Neural progenitor cell (in vitro differentiated cells): ENCODE measurements at regions not wholly inside any gene's neighbourhood (a gene's known extent, or its start where the extent isn't known, plus 50 kb on each side); places are given as distances from the start of the nearest gene placed in this dataset.

Experiments used
- DNase-seq: peaks from one replicate; pipeline ENCODE4 v3.0.0-alpha.2; 2016; ENCODE audit warnings: low spot score
- H2AFZ ChIP-seq: fragments of 200-600 bp; sonication (generic); replicated peaks from 2 replicates; pipeline ENCODE4 v1.6.1; 2016; ENCODE audit warnings: antibody characterized with exemption
- H3F3A ChIP-seq: fragments of 200-600 bp; sonication (generic); 2 replicates; pipeline ENCODE4 v1.6.1; 2016; ENCODE audit warnings: antibody characterized with exemption, low read depth
- H3K27ac ChIP-seq: fragments of 200-600 bp; sonication (generic); 2 replicates; pipeline ENCODE4 v1.5.1; 2016; ENCODE audit warnings: mild to moderate bottlenecking
- H3K27me3 ChIP-seq: fragments of 200-600 bp; sonication (generic); 2 replicates; pipeline ENCODE4 v1.6.1; 2016; ENCODE audit warnings: mild to moderate bottlenecking, moderate library complexity
- H3K36me3 ChIP-seq: fragments of 200-600 bp; sonication (generic); 2 replicates; pipeline ENCODE4 v1.5.1; 2016
- H3K4me1 ChIP-seq: fragments of 200-600 bp; sonication (generic); 2 replicates; pipeline ENCODE4 v1.6.1; 2016; ENCODE audit warnings: mixed run types
- H3K4me2 ChIP-seq: fragments of 200-600 bp; sonication (generic); 2 replicates; pipeline ENCODE4 v1.6.1; 2016
- H3K4me3 ChIP-seq: fragments of 200-600 bp; sonication (generic); 2 replicates; pipeline ENCODE4 v1.5.1; 2016
- H3K79me2 ChIP-seq: fragments of 200-600 bp; sonication (generic); 2 replicates; pipeline ENCODE4 v1.6.1; 2016; ENCODE audit warnings: low read depth
- H3K9ac ChIP-seq: fragments of 200-600 bp; sonication (generic); 2 replicates; pipeline ENCODE4 v1.6.1; 2016
- H3K9me3 ChIP-seq: fragments of 200-600 bp; sonication (generic); 2 replicates; pipeline ENCODE4 v1.5.1; 2016; ENCODE audit warnings: low read depth
- H4K20me1 ChIP-seq: fragments of 200-600 bp; sonication (generic); 2 replicates; pipeline ENCODE4 v1.6.1; 2016; ENCODE audit warnings: low read depth
- H3K27ac Mint-ChIP-seq: 3 replicates; pipeline ENCODE4 v1.8.0; 2021; ENCODE audit warnings: mixed read lengths
- H3K27me3 Mint-ChIP-seq: 2 replicates; pipeline ENCODE4 v1.8.0; 2022; ENCODE audit warnings: low read depth, mild to moderate bottlenecking, inconsistent platforms, moderate library complexity, mixed read lengths; ENCODE audit not compliant: insufficient read depth
- H3K36me3 Mint-ChIP-seq: 3 replicates; pipeline ENCODE4 v1.8.0; 2021; ENCODE audit warnings: mixed read lengths
- H3K4me1 Mint-ChIP-seq: 3 replicates; pipeline ENCODE4 v1.8.0; 2021; ENCODE audit warnings: mixed read lengths
- H3K4me3 Mint-ChIP-seq: 3 replicates; pipeline ENCODE4 v1.8.0; 2021; ENCODE audit warnings: mild to moderate bottlenecking, moderate library complexity, mixed read lengths
- H3K9me3 Mint-ChIP-seq: 3 replicates; pipeline ENCODE4 v1.8.0; 2020; ENCODE audit warnings: mixed read lengths
- CTCF ChIP-seq: fragments of 200-600 bp; sonication (generic); IDR thresholded peaks from 2 replicates; pipeline ENCODE4 v1.5.1; 2017; ENCODE audit warnings: antibody characterized with exemption, mild to moderate bottlenecking
- EZH2 ChIP-seq: fragments of 200-600 bp; sonication (generic); IDR thresholded peaks from 2 replicates; pipeline ENCODE4 v1.6.1; 2017; ENCODE audit warnings: antibody characterized with exemption, mild to moderate bottlenecking, moderate library complexity
- EZH2phosphoT487 ChIP-seq: fragments of 200-600 bp; sonication (generic); IDR thresholded peaks from 2 replicates; pipeline ENCODE4 v1.6.1; 2017; ENCODE audit warnings: antibody characterized with exemption

- H3K79me2 ChIP-seq: no peaks in the 10 kb centered on the region
- H3K4me3 ChIP-seq: no peak overlapping the region
- Mint-ChIP-seq H3K27ac (no peak overlapping the region), H3K4me3 (no peak overlapping the region), H3K9me3 (peaks cover 8% of the 10 kb centered on the region), H3K36me3 (no peaks in the 10 kb centered on the region), H3K4me1 (no peaks in the 10 kb centered on the region), H3K27me3 (peaks cover 3% of the 10 kb centered on the region)
- H3K9me3 ChIP-seq: peaks cover 3% of the 10 kb centered on the region
- H3K9ac ChIP-seq: no peak overlapping the region
- no peak overlapping the region for H2AFZ ChIP-seq
- H3K27ac ChIP-seq: no peak overlapping the region
- H3K4me2 ChIP-seq: no peak overlapping the region
- no peaks in the 10 kb centered on the region for H3K27me3 ChIP-seq
- no peaks in the 10 kb centered on the region for H3K4me1 ChIP-seq
- H3K36me3 ChIP-seq: no peaks in the 10 kb centered on the region
- no peak for DNase-seq
- TF ChIP-seq EZH2 (no peak), CTCF (no peak), EZH2phosphoT487 (no peak)
- H3F3A ChIP-seq: no peaks in the 10 kb centered on the region
- no peaks in the 10 kb centered on the region for H4K20me1 ChIP-seq
Observed at GRCh38 chr6:101257163-101257562, 136.3 kb upstream of the GRIK2 start.

DNA sequence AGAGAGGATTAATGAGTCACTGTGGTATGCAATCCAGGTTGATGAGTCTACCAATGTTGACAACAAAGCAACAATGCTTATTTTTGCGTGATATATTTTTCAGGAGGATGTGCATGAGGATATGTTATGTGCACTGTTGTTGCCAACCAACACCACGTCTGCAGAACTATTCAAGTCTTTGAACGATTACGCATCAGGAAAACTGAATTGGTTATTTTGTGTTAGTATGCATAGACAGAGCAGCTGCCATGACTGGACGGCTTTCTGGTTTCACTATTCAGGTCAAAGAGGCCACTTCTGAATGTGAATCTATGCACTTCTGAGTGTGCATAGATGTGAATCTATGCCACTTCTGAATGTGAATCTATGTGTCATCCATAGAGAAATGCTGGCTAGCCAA, 134.0 kb upstream of the GRIK2 start:
- Histone ChIP-seq H3K27me3 (no peaks in the 10 kb centered on the region), H3K79me2 (no peaks in the 10 kb centered on the region), H4K20me1 (no peaks in the 10 kb centered on the region), H3K4me2 (no peak overlapping the region), H3K9me3 (peaks cover 3% of the 10 kb centered on the region), H3K4me3 (no peak overlapping the region), H3K36me3 (no peaks in the 10 kb centered on the region), H2AFZ (no peak overlapping the region), H3F3A (no peaks in the 10 kb centered on the region), H3K4me1 (no peaks in the 10 kb centered on the region), H3K9ac (no peak overlapping the region), H3K27ac (no peak overlapping the region)
- H3K4me1 Mint-ChIP-seq: no peaks in the 10 kb centered on the region
- H3K36me3 Mint-ChIP-seq: no peaks in the 10 kb centered on the region
- peaks cover 3% of the 10 kb centered on the region for H3K27me3 Mint-ChIP-seq
- H3K9me3 Mint-ChIP-seq: peaks cover 8% of the 10 kb centered on the region
- H3K4me3 Mint-ChIP-seq: no peak overlapping the region
- TF ChIP-seq EZH2phosphoT487: no peak
- no peak for TF ChIP-seq CTCF
- TF ChIP-seq EZH2: no peak
- H3K27ac Mint-ChIP-seq: no peak overlapping the region
- DNase-seq: no peak

- no peaks in the 10 kb centered on the region for H3K4me1 Mint-ChIP-seq
- H3K9me3 Mint-ChIP-seq: no peaks in the 10 kb centered on the region
- H3F3A ChIP-seq: no peaks in the 10 kb centered on the region
- H3K27ac Mint-ChIP-seq: no peak overlapping the region
- no peak overlapping the region for H3K4me2 ChIP-seq
- H3K79me2 ChIP-seq: no peaks in the 10 kb centered on the region
- H4K20me1 ChIP-seq: no peaks in the 10 kb centered on the region
- H3K27ac ChIP-seq: no peak overlapping the region
- H3K4me3 ChIP-seq: no peak overlapping the region
- H3K27me3 ChIP-seq: no peaks in the 10 kb centered on the region
- no peaks in the 10 kb centered on the region for H3K36me3 ChIP-seq
- H3K9ac ChIP-seq: no peak overlapping the region
- H3K4me3 Mint-ChIP-seq: no peak overlapping the region
- no peaks in the 10 kb centered on the region for H3K27me3 Mint-ChIP-seq
- DNase-seq: no peak
- H3K4me1 ChIP-seq: no peaks in the 10 kb centered on the region
- no peaks in the 10 kb centered on the region for H3K9me3 ChIP-seq
- TF ChIP-seq CTCF (no peak), EZH2phosphoT487 (no peak), EZH2 (no peak)
- no peaks in the 10 kb centered on the region for H3K36me3 Mint-ChIP-seq
- H2AFZ ChIP-seq: no peak overlapping the region
Observed at GRCh38 chr6:101263596-101263995, 129.9 kb upstream of the GRIK2 start.

GRCh38 chr6:101266063-101266462, 127.4 kb upstream of the GRIK2 start:
- Histone ChIP-seq H3F3A (no peaks in the 10 kb centered on the region), H3K36me3 (no peaks in the 10 kb centered on the region), H4K20me1 (no peaks in the 10 kb centered on the region), H3K9ac (no peak overlapping the region), H3K9me3 (no peaks in the 10 kb centered on the region), H3K79me2 (no peaks in the 10 kb centered on the region), H3K27me3 (no peaks in the 10 kb centered on the region), H3K4me3 (no peak overlapping the region), H3K27ac (no peak overlapping the region), H2AFZ (no peak overlapping the region), H3K4me1 (no peaks in the 10 kb centered on the region), H3K4me2 (no peak overlapping the region)
- no peak overlapping the region for H3K27ac Mint-ChIP-seq
- TF ChIP-seq CTCF (no peak), EZH2 (no peak), EZH2phosphoT487 (no peak)
- no peaks in the 10 kb centered on the region for H3K9me3 Mint-ChIP-seq
- no peaks in the 10 kb centered on the region for H3K4me1 Mint-ChIP-seq
- no peak overlapping the region for H3K4me3 Mint-ChIP-seq
- H3K36me3 Mint-ChIP-seq: no peaks in the 10 kb centered on the region
- no peaks in the 10 kb centered on the region for H3K27me3 Mint-ChIP-seq
- no peak for DNase-seq
